ENCODE measurements at regions not wholly inside any gene's neighbourhood (a gene's known extent, or its start where the extent isn't known, plus 50 kb on each side); places are given as distances from the start of the nearest gene placed in this dataset.

GRCh38 chr14:71636820-71637471 is 295.3 kb upstream of the RGS6 start:
- no peak for DNase-seq (ENCODE audit: low spot score)

GRCh38 chr14:71638523-71639196 is 293.6 kb upstream of the RGS6 start:
- no peak for DNase-seq (ENCODE audit: low spot score)

- no peak for DNase-seq (ENCODE audit: low spot score)
These were observed 289.5 kb upstream of the RGS6 start for GRCh38 chr14:71642715-71643114.

DNA sequence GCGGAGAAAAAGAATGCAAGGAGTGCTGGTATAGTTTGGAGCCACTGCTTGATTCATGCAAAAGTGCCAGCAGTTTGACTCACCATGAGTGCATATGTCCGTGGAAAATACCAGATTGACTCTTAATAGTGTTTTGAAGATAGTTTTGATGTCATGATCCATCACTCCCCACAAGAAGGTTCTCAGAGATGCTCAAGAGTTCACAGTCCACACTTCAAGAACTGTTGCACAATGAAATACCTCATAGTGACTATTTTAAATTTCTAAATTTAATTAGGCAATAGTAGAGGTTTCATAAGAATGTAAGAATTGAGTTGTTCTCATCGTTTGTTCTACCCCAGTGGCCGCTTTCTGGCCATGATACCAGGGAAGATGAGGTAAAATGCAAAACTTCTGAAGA is 286.6 kb upstream of the RGS6 start:
- no peak for DNase-seq (ENCODE audit: low spot score)

GRCh38 chr14:71646518-71646917 is 285.7 kb upstream of the RGS6 start:
- DNase-seq (ENCODE audit: low spot score), result no peak

DNA sequence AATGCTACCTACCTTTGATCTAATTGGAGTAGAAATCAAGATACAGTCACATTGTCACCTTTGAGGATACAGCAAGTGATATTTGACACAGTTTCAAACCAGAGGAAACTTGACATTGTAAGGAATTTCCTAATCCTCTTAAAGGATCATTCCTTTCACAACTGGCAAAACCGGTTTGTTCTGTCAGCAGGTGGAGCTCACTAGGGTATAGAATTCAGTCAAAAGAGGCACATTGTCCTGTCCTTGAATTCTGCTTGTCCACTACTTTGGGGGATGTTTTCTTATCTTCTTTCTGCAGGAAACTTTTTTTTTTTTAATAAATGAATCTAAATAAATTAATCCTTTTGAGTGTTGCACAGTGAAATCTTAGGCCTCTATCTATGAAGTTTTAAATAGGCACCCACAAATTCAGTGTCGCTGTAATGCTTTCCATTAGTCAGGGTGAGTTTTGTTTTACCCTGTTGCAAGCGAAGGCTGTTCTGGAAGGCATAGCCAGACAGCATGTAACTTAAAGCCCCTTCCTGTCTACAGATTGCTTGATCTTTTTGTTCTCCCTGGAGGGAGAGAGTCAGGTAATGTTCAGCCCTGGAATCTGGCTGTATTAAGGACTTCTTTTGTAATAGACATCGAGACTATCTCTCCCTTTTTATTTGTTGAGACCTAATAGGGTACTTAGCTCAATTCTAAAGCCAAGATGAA is 285.0 kb upstream of the RGS6 start:
- DNase-seq (ENCODE audit: low spot score), result no peak

DNA sequence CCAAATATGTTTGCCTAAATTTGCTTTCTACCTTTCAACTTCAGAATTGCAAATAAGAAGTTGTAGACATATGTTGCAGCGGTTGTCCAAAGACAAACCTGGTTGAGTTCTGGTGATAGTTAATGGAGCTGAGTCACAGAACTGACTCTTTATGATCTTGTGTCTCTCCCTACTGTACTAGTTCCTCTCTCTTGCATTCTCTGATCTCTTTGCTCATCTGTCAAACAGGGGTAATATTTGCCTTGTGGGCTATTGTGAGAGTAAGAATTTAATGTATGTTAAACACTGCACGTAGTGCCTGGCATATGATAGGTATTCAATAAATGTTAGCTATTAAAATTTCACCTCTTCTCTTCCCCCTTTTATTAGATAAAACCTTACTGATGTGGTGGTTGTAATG is 283.5 kb upstream of the RGS6 start:
- DNase-seq (ENCODE audit: low spot score), result no peak

DNA sequence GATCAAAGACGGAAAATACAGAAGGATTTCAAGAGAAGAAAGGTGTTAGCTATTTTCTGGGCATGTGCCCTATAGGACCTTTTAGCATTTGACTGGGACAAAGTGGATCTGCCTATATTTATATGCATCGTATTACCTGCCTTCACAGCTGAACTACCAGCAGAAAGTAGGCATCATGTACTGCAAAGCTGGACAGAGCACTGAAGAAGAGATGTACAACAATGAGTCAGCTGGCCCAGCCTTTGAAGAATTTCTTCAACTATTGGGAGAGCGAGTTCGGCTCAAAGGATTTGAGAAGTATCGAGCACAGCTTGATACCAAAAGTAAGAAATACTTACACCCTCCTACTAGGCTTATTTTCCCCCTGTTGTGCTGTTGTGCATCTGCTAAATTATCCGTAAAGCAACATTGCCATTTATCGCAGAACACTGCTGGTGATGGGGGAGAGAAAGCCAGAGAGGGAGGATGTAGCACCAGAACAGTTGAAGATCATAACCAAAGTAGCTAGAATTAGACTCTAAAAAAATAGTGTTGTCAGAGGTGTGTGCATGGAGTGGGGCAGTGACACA is 282.0 kb upstream of the RGS6 start:
- DNase-seq (ENCODE audit: low spot score), result no peak

DNA sequence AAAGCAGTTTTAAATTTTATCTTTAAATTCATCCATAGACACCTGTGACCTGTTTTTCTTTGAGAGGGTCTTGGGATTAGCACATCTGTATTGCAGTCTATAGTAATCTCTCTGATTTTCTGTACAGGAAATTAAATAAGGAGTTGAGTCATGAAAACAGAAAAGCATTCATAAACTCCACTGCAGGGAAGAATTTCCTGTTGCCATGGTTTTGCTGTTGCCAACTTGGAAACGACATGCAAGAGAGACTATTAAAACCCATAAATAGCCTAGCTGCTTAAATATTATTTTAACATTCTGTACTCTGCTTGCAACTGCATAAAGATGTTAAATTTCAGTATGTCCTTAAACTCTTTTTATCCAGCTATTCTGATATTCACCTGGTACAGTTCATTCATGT is 281.0 kb upstream of the RGS6 start:
- DNase-seq (ENCODE audit: low spot score), result no peak

DNA sequence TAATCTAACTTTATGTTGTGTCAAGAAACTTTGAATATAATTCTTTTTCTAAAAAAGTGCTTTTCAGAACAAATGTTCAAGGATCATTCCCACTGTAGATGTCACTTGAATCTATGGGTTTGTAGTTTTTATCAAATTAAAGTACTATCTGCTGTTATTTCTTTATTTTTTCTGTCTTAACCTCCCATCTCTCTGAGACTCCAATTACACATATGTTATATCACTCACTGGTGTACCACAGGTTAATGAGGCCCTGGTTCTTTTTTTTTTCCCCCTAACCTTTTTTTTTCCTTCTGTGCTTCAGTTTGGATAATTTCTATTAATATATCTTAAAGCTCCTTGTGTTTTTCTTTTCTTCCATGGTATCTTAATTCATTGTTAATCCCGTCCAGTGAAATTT is 279.9 kb upstream of the RGS6 start:
- DNase-seq (ENCODE audit: low spot score), result no peak

DNA sequence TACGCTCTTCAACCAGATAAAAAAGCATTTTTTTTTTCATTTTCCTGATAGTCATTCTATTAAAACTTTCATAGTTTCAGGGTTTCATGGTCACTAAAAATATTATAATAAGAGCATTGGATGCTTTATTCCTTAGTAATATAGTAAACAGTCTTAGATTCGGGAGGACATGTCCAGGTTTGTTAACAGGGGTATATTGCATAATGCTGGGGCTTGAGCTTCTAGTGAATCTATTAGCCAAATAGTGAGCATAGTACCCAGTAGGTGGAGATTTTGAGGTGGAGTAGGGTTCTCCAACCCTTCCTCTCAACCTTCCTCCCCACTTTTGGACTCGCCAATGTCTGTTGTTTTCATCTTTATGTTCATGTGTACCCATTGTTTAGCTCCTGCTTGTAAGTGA is 277.4 kb upstream of the RGS6 start:
- no peak for DNase-seq (ENCODE audit: low spot score)

- DNase-seq (ENCODE audit: low spot score), result no peak
These were observed 273.9 kb upstream of the RGS6 start for GRCh38 chr14:71658261-71658860.

DNA sequence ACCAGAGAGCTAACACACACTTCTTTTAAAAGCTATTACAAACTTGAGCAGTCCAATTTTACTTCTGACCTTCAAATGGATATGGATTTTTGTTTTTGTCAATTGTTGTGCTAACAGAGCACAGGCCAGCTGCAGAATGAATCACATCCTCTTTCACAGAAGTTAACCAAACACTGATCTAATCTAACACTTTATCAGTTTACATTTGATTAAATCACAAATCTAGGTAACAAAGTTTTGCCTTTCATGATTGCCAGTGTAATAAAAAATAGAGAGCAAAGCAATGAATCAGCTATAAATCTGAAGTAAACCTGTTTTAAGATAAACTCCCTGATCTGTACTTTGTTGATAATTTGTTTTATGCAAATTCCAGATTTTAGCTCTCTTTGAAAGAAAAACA is 273.1 kb upstream of the RGS6 start:
- DNase-seq (ENCODE audit: low spot score), result no peak

DNA sequence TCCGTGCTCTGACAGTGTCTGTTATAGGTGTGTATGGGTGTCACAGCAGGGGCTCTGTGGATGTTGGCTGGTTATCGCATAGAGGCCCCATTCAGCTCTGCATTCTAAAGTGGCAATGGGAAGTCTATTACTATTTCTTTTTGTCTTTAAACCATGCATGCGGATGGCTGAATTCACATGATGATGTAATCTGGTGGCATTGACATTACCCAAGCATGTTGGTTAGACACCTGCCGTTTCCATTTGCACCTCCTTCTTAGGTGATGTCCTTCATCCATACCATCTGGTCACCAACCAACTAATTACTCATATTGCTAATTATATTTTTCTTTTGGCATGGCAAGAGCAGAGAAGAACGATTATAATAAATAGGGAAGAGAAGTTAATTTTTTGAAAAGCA is 270.8 kb upstream of the RGS6 start:
- no peak for DNase-seq (ENCODE audit: low spot score)

- no peak for DNase-seq (ENCODE audit: low spot score)
These were observed 269.9 kb upstream of the RGS6 start for GRCh38 chr14:71662291-71662790.

- no peak for DNase-seq (ENCODE audit: low spot score)
These were observed 267.1 kb upstream of the RGS6 start for GRCh38 chr14:71665157-71665556.

GRCh38 chr14:71665781-71666180 is 266.4 kb upstream of the RGS6 start:
- DNase-seq (ENCODE audit: low spot score), result no peak

DNA sequence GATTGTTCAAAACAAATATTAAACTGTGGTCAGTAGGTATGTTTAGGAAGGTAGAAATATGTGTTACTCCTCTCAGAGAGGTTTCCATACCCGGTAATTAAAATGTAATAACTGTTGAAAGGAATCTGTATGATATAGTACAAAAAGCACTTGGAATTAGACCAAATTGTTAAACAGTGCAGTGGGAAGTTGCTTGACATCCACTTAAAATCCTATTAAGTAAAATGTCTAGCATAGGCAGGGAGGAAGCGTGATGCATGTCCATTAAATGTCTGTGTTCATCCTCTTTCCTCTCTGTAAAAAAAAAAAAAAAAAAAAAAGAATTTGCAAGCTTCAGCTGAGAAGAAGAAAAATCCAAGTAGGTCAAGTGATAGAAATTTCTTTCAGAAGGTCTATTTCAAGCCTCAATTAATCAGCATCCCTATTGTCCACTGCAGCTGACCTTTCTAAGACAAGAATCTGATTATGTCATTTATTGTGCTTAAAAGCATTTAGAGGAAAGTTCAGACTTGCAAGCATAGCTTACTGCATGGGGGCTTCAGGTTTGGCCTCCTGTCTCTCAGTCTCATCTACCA is 265.6 kb upstream of the RGS6 start:
- DNase-seq (ENCODE audit: low spot score), result no peak

- DNase-seq (ENCODE audit: low spot score), result no peak
These were observed 263.9 kb upstream of the RGS6 start for GRCh38 chr14:71668186-71668912.

DNA sequence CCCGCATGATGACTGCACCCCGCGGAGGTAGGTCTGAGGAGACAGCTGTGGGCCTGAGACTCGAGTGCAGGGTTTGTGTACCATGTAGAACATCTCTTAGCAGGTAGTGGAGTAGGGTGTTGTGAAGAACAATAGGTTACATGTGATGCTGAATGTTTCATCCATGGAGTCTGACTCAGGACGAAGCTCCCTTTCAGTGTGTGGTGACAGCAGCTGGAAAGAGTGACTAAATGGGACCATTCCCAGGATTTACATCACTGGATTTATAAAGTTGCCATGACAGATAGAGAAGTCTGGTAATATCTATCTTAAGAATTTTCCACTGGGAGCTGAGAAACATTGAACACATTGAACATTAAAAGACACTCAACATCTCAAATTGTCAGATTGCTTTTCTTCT is 259.6 kb upstream of the RGS6 start:
- DNase-seq (ENCODE audit: low spot score), result no peak

GRCh38 chr14:71675126-71675899 is 256.9 kb upstream of the RGS6 start:
- DNase-seq (ENCODE audit: low spot score), result no peak
